GM21786 (cell line): ENCODE measurements at regions not wholly inside any gene's neighbourhood (a gene's known extent, or its start where the extent isn't known, plus 50 kb on each side); places are given as distances from the start of the nearest gene placed in this dataset.

Source experiments
- ATAC-seq: cut with Tn5 transposase; IDR thresholded peaks from one replicate; pipeline ENCODE4 v1.9.1; 2021; ENCODE audit not compliant: unreplicated experiment

DNA sequence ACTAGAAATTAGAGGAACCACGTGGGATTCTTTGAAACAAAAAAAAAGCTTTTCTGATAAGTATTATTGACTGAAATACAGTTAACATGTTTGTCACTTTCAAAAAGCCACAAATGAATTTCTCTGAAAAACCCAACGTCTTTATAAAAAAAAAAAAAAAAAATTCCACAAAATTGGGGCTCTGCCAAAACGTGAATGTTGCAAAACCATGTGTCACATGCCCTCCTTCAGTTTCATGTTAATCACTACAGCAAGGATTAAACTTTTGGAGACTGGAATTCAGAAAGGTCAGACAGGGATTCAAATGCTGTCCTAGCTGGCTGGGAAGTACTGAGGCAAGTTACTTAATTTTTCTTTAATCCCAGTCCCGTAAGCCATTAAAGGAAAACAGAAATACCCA is 278.0 kb upstream of the KLF14 start:
- no peak for ATAC-seq

DNA sequence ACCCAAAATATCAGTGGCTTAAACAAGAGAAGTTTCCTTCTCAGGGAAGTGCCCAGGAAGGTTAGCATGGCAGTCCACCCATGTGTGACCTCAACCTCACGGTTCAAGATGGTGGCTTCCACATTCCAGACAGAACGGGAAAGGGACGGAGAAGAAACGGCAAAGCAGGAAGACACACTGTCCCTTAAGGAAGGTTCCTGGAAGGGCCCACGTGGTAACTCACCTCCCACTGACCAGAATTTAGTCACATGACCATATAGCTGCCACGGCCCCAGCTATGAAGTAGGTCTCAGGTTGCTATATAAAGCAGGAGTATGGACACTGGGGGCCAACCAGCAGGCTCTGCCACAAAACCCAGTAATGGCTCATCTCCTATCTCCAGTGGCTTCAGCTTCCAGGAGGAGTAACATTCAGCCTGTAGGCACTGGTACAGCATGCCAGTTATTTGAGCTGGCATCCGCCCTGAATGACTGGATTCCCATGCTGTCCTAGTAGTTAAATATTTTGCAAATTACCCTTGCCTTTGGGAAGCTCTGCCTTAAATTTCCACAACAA is 278.5 kb upstream of the KLF14 start:
- ATAC-seq = no peak

DNA sequence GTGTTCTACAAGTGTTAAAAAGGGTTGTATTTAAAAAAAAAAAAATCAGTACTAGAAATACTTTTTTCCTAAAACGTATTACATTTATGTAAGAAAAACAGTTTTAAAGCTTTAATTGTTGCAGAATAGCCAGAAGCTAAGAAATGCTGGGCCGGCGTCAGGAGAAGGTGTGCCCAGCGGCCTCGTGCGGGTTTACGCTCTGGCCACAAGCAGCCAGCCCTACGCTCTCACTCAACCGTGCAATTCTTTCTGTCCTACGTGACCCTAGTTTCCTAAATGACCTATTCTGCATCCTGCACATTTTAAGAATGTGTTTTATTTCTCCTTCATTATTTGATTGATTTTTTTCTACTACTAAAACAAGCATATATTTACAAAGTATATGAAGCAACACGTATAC is 279.7 kb upstream of the KLF14 start:
- ATAC-seq = no peak

DNA sequence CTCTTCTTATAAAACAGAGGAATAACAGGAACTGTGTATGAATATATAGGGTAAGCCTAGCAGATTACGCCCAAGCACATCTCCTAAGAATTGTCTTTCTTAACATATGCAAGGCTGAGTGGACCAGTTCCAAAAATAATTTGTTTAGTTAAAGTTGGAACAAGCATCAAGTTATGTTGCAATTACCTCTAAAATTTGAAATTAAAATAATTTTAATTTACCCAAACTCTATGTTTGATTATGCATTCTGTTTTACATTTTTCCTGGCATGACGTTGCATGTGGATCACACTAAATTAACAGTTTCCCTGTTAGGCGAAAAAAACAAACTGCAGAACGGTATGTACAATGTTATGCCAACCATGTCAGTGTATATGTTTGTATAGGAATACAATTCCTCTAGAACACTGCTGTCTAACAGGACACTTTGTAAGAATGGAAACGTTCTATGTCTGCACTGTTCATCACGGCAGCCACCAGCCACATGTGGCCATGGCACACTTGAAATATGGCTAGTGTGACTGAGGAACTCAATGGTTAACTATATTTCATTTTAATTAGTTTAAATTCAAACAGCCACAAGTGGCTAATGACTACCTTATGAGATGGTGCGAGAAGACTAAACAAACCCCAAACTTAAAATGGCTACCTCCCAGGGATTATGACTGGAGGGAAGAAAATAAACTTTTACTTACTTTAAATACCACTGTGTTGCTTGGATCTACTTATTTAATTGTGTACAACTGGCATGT is 281.1 kb upstream of the KLF14 start:
- no peak for ATAC-seq

DNA sequence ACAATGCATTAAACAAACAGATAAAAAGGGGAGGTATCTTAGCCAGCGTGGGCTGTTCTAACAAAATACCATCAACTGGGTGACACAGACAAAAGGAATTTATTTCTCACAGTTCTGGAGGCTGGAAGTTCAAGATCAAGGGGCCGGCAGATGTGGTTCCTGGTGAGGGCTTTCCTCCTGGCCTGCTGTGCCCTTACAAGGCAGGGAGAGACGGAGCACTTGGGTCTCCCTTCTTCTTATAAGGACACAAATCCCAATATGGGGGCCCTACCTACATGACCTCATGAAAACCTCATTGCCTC is 281.6 kb upstream of the KLF14 start:
- ATAC-seq = no peak

DNA sequence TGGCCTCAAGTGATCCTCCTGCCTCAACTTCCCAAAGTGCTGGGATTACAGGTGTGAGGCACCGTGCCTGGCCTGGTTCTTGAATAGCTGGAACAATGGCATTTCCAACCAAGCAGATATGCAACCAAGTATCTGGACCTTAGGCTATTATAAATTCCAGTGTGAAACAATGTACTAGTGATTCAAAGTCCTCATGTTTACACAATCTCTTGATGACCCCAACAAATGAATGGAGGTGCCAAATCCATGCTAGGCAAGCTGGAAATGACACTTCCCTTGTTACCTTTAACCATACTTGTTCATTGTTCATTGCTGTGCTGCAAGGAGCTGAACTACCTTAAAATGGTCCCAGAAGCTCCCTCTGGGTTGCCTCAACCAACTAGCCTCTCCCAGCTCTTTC is 282.2 kb upstream of the KLF14 start:
- no peak for ATAC-seq

DNA sequence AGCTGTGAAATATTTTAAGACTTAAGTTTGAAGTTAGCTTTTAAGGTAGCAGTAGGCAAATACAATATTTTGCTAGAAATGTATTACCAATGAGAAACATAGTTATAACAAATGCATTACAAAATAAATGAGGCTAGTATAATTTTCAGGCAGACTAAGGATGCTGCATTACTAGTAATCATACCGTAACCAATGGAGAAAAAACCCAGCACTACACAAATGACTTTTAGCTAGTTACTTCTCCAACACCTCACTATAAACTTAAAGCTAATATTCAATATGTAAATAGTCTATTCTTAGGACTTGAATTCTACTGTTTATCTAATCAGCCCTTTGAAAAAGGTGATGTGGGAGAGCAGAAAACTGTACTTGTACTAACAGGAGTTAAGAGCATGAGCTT is 285.3 kb upstream of the KLF14 start:
- ATAC-seq = no peak

DNA sequence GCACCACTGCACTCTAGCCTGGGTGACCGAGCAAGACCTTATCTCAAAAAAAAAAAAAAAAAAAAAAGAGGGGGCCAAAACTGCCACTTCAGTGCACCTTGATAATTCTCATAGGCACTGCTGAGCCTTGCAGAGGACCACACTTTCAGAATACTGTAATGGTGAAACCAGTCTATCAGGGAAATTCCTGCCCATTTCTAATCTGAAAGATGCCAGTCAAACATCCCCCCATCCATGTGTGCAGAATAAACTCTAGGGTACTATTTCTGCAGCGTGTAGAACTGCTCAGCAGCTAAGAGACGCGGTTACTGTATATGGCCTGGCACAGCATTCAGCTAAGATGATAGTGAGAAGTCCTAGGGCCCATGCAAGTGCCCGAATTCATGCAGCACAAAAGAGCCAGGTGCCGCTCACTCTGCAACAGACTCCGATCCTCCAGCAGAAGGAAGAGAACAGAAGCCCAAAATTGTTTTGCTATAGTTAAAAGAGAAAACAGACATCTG is 286.8 kb upstream of the KLF14 start:
- ATAC-seq = peak; percentile 56

DNA sequence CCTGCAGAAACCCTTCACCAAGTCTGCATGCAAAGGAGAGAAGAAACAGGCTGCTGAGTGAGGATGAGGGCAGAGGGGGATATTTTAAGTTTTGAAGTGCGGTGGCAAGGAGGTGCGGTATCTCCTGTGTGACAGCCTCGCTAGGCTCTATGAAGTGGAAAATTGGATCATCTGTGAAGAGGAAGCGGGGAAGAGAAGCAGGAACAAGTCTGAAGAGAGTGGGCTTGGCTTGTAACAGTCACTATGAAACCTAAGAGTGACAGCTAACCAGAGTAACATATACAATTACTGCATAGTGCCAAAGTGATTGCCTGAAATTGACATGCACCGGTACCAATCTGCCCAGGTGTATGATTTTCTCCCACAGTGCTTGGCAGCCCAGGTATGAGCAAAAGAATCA is 287.5 kb upstream of the KLF14 start:
- peak; percentile 42 for ATAC-seq

DNA sequence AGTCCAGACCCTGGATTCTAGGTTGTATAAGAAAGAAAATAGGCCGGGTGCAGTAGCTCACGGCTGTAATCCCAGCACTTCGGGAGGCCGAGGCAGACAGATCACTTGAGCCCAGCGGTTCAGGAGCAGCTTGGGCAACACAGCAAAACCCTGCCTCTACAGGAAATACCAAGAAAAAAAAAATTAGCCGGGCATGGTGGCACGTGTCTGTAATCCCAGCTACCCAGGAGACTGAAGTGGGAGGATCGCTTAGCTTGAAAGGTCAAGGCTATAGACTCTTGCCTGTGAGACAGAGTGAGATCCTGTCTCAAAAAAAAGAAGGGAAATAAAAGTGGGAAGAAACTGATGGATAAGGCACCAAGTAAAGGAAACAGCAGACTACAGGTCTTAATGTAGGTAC is 287.9 kb upstream of the KLF14 start:
- ATAC-seq = no peak

DNA sequence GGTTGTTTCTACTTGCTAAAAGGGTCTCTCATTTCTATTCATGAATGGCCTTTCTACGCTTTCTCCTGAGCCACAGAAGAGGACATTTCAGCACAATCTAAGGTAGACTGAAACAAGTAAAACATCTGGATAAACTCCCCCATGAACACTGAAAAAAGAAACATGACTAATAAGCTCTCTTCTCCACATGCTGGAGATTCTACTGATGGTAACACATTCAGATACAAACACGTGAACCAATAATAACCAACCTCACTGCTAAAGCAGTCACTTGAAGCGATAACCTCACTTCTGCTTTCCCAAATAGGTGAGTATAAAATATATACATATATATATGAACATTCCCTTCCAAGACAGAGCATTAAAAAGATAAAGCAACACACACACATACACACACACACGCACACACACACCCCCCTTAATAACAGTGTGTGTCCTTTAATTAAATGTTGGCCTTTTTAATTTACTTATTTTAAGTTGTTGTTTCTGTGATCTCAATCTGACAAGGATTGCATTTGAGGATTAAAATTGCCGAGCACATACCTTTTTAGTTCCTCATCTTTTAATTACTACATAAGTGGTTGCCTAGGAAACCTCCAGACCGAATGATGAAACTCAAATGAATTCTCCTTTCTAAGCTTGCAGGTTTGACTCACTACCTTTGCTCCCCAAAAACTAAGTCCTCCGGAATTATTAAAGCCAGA is 292.4 kb upstream of the KLF14 start:
- peak; percentile 43 for ATAC-seq

DNA sequence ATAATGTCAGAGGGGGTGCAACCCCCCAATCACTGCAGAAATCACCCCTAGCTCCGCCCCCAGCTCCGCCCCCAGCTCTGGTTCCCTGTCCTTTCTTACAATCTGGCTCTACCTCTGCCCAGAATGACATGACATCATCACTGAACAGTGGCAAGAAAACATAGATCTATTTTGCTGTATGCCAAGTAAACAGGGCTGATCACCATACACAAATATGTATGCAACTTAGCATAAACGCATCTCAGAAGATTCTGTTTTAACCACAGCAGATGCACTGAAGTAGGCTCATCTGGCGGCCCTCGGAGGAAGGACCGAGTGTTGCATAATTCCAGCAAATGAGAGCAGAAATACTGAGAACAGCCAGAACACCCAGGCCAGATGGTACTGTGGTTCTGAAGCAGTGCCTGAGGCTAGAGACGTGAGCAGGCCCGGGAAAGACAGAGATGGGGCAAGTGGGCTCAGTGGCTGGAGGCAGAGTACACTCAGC is 293.3 kb upstream of the KLF14 start:
- ATAC-seq = peak; percentile 22

DNA sequence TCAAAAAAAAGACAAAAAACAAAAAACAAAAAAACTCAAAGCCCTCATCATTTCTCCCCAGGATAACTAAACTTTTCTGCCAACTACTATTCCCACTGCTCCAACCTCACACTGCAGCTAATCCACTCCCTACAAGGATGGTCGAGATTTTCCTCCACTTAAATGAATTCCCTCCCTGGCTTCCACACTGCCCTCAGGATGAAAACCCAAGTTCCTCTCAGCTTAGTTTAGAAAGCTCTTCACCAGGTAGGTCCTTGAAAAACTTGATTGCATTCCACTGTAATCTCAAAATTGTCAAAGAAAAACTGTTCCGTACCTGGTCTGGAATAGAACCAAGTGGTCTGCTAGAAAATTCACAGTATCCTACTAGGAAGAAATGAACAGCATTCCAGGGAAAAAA is 294.3 kb upstream of the KLF14 start:
- no peak for ATAC-seq

DNA sequence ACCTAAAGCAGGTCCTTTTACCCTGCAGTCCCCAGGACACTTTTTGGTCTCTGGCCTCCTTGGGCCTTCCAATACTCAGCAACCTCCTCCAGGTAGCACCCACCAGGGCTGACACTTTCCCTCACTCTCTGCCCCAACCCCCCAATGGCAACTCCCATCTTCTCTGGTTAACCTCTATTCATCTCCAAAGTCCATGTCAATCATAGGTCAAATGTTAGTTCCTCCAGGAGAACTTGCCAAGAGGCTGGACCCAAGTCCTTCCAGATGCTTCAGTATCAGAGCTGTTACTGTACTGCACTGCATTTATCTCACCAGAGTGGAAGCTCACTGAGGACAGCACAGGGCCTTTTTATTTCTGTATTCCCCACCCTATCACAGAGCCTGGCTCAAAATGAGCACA is 295.0 kb upstream of the KLF14 start:
- ATAC-seq = no peak

DNA sequence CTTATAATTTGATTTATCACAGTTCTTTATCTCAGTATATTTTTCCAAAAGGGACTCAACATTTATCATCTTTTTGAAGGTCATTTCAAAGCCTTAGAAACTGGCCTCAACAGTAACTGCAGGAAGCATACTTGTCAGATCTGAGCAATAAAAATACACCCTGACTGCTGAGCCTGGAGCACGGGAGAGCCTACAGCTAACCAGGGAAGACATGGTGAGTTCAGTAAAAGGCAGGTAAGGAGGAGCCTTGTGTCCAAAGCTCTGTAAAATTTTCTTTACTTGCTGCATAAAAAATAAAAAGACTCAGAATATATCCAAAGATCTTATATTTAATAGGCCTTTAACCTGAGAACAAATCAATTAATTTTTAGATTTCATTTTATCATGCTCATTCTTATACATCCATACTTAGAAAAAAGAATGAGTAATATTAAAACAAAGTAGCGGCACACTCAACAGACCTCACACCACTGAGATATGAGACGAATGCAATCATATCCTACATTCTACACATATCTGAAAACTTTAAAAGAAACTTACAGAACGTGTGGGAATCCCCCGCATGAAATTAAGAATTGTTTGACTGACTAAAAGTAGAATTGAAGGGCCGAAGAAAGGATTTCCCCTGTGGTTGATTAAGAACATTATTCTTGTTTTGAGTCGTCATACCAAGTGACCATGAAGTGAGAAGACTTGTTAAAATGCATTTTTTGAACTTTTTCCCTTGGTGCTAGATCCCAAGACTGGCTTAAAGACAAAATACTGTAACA is 296.4 kb upstream of the MKLN1 start:
- peak; percentile 72 for ATAC-seq

DNA sequence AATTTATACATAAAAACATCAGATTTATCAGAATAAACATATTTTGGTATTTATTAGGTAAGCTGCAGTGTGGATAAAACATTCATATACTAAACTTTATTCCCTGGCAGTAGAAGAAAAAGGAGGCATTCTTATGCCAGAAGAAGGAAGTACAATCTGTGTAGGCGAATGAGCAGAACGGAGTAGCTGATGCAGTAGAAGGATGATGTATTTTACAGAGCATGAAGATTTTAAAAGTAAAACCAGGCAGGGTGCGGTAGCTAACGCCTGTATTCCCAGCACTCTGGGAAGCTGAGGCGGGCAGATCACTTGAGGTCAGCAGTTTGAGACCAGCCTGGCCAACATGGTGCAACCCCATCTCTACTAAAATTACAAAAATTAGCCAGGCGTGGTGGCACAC is 294.9 kb upstream of the MKLN1 start:
- no peak for ATAC-seq

DNA sequence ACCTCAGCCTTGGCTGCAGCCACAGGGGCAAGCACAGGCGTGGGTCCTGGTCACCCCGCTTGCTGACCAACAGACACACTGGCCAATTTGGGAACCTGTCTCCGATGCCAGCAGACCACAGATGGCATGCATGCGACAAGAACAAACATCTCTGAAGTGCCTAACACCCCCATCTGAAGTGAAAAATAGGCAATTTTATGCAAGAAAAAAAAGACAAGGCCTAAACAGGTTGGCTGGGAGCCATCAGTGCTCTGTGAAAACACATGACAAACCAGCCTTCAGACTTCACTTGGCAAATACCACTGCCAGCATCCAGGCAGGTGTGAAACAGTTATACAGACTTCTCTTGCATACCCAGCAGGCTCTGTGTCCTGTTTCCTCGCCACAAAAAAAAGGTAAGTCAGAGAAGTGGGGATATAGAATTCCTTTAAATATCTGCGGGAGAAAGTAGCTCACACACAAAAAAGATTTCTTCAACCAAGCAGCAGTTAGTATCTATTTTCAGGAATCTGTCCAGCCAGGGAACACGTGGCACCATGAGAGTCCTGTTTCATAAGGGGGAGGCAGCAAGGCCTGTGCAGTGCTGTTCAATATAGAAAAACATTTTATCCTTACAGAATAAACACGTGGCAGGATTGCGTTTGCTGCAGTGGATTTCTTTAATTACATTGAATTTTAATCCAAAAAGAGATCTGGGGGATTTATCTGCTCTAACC is 293.4 kb upstream of the MKLN1 start:
- ATAC-seq = no peak

DNA sequence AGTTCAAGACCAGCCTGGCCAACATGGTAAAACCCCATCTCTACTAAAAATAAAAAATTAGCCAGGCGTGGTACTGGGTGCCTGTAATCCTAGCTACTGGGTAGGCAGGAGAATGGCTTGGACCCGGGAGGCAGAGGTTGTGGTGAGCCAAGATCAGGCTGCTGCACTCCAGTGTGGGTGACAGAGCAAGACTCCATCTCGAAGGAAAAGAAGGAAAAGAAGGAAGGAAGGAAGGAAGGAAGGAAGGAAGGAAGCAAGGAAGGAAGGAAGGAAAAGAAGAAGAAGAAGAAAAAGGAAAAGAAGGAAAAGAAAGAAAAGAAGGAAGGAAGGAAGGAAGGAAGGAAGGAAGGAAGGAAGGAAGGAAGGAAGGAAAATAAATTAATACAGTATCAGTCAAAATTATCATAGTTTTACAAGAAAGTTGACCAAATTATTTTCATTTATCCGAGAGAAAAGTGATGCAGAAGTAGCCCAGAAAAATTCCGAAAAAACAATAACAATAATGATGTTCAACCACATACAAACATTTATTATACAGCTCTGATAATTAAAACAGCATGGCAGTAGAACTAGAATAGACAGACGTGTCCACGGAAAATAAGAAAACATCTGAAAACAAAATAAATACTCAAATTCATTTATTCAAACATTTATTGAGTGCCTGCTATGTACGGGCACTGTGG is 292.4 kb upstream of the MKLN1 start:
- no peak for ATAC-seq

DNA sequence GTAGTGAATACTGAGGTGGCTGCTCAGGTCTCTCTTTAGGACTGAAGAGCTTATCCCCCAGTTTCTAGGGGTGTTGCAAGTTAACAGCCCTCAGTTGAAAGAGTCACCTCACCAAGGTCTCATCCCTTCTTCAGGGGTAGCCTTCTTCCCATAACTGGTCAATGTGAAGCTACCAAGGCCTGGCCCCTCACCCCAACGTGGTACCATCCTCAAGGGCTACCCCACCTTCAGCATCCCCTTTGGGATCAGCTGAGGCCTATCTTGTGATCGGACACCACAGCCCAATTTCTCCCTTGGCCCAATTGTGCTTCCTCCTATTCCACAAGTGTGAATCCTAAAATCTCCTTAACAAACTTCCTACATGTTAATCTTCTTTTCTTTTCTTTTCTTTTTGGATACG is 289.5 kb upstream of the MKLN1 start:
- no peak for ATAC-seq

DNA sequence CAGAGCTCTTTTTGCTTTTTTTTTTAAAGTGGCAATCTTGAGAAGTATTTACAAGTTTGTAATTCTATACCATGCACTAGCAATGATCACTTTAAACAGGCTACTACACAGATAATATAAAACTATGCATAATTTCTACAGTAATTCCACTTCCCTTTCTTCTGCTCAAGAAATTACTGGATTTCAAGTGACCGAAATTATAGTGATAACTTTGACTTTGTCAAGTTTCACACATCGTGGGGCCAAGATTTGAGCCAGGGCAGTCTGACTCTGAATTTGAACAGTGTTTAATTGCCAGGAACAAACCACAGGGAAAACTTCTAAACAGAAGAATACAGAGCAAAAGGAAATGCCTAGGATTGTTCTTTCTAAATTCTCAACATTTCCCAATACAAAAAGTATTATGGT is 288.3 kb upstream of the MKLN1 start:
- ATAC-seq = no peak
